IPS-15b (cell line): ENCODE measurements at regions not wholly inside any gene's neighbourhood (a gene's known extent, or its start where the extent isn't known, plus 50 kb on each side); places are given as distances from the start of the nearest gene placed in this dataset.
"Not testable (repeated sequence)": the region's sequence is repeated elsewhere in the genome, so short reads cannot be mapped to it uniquely, and the experiment has no call there.

Source experiments
- H3K27me3 ChIP-seq: one replicate; pipeline ENCODE4 v1.6.1; 2013; ENCODE audit warnings: low read length; ENCODE audit not compliant: control insufficient read depth, insufficient read depth
- H3K36me3 ChIP-seq: one replicate; pipeline ENCODE4 v1.6.1; 2013; ENCODE audit warnings: low read length; ENCODE audit not compliant: control insufficient read depth, insufficient read depth
- H3K4me1 ChIP-seq: one replicate; pipeline ENCODE4 v1.6.1; 2013; ENCODE audit warnings: mild to moderate bottlenecking, low read length; ENCODE audit not compliant: control insufficient read depth, insufficient read depth
- H3K4me3 ChIP-seq: one replicate; pipeline ENCODE4 v1.5.1; 2013; ENCODE audit warnings: low read depth, low read length
- H3K9ac ChIP-seq: one replicate; pipeline ENCODE4 v1.6.1; 2013; ENCODE audit warnings: low read depth, mild to moderate bottlenecking, low read length
- H3K9me3 ChIP-seq: one replicate; pipeline ENCODE4 v1.6.1; 2013; ENCODE audit warnings: mild to moderate bottlenecking, low read length; ENCODE audit not compliant: control insufficient read depth, insufficient read depth

GRCh38 chr16:29355339-29356059 lies 51.0 kb downstream of the NPIPB11 start:
- H3K4me1 ChIP-seq, H3K36me3 ChIP-seq, H3K4me3 ChIP-seq, H3K27me3 ChIP-seq, H3K9me3 ChIP-seq, H3K9ac ChIP-seq: not testable (repeated sequence)

- not testable (repeated sequence) for H3K36me3 ChIP-seq, H3K27me3 ChIP-seq, H3K9me3 ChIP-seq, H3K4me3 ChIP-seq, H3K9ac ChIP-seq, H3K4me1 ChIP-seq
Observed at GRCh38 chr16:29354449-29354848, 52.1 kb downstream of the NPIPB11 start.

GRCh38 chr16:29352617-29352999 lies 53.9 kb downstream of the NPIPB11 start:
- not testable (repeated sequence) for H3K4me3 ChIP-seq, H3K4me1 ChIP-seq, H3K9me3 ChIP-seq, H3K9ac ChIP-seq, H3K36me3 ChIP-seq, H3K27me3 ChIP-seq

GRCh38 chr16:29351970-29352616 lies 54.4 kb downstream of the NPIPB11 start:
- H3K9me3 ChIP-seq, H3K4me1 ChIP-seq, H3K9ac ChIP-seq, H3K27me3 ChIP-seq, H3K36me3 ChIP-seq, H3K4me3 ChIP-seq: not testable (repeated sequence)

GRCh38 chr16:29351271-29351969 lies 55.1 kb downstream of the NPIPB11 start:
- not testable (repeated sequence) for H3K9ac ChIP-seq, H3K36me3 ChIP-seq

GRCh38 chr16:29349966-29350365 lies 56.5 kb downstream of the NPIPB11 start:
- H3K9me3 ChIP-seq, H3K4me3 ChIP-seq, H3K36me3 ChIP-seq, H3K9ac ChIP-seq, H3K4me1 ChIP-seq, H3K27me3 ChIP-seq: not testable (repeated sequence)

More at GRCh38 chr16:29351271-29351969, 55.1 kb downstream of the NPIPB11 start:
- H3K4me3 ChIP-seq, H3K9me3 ChIP-seq, H3K27me3 ChIP-seq, H3K4me1 ChIP-seq: not testable (repeated sequence)

- H3K9me3 ChIP-seq, H3K4me1 ChIP-seq: not testable (repeated sequence)
Observed at GRCh38 chr16:29348748-29349147, 57.8 kb downstream of the NPIPB11 start.

GRCh38 chr16:29348123-29348690 lies 58.3 kb downstream of the NPIPB11 start:
- not testable (repeated sequence) for H3K4me3 ChIP-seq, H3K27me3 ChIP-seq, H3K36me3 ChIP-seq, H3K4me1 ChIP-seq, H3K9ac ChIP-seq, H3K9me3 ChIP-seq

More at GRCh38 chr16:29348748-29349147, 57.8 kb downstream of the NPIPB11 start:
- H3K4me3 ChIP-seq, H3K36me3 ChIP-seq, H3K9ac ChIP-seq, H3K27me3 ChIP-seq: not testable (repeated sequence)

- not testable (repeated sequence) for H3K4me1 ChIP-seq, H3K27me3 ChIP-seq, H3K9ac ChIP-seq
Observed at GRCh38 chr16:29346796-29347580, 59.5 kb downstream of the NPIPB11 start.

GRCh38 chr16:29346203-29346602 lies 60.3 kb downstream of the NPIPB11 start:
- not testable (repeated sequence) for H3K27me3 ChIP-seq, H3K36me3 ChIP-seq, H3K4me3 ChIP-seq, H3K4me1 ChIP-seq, H3K9me3 ChIP-seq, H3K9ac ChIP-seq

More at GRCh38 chr16:29346796-29347580, 59.5 kb downstream of the NPIPB11 start:
- not testable (repeated sequence) for H3K36me3 ChIP-seq, H3K9me3 ChIP-seq, H3K4me3 ChIP-seq

GRCh38 chr16:29342937-29343336 lies 63.6 kb downstream of the NPIPB11 start:
- H3K4me1 ChIP-seq, H3K9me3 ChIP-seq, H3K4me3 ChIP-seq, H3K27me3 ChIP-seq, H3K9ac ChIP-seq, H3K36me3 ChIP-seq: not testable (repeated sequence)
